HG03342 (cell line): ENCODE measurements at regions not wholly inside any gene's neighbourhood (a gene's known extent, or its start where the extent isn't known, plus 50 kb on each side); places are given as distances from the start of the nearest gene placed in this dataset.
"Not testable (repeated sequence)": the region's sequence is repeated elsewhere in the genome, so short reads cannot be mapped to it uniquely, and the experiment has no call there.

Experiments
- ATAC-seq: cut with Tn5 transposase; IDR thresholded peaks from one replicate; pipeline ENCODE4 v1.9.1; 2021; ENCODE audit warnings: mild to moderate bottlenecking, moderate library complexity; ENCODE audit not compliant: unreplicated experiment

DNA sequence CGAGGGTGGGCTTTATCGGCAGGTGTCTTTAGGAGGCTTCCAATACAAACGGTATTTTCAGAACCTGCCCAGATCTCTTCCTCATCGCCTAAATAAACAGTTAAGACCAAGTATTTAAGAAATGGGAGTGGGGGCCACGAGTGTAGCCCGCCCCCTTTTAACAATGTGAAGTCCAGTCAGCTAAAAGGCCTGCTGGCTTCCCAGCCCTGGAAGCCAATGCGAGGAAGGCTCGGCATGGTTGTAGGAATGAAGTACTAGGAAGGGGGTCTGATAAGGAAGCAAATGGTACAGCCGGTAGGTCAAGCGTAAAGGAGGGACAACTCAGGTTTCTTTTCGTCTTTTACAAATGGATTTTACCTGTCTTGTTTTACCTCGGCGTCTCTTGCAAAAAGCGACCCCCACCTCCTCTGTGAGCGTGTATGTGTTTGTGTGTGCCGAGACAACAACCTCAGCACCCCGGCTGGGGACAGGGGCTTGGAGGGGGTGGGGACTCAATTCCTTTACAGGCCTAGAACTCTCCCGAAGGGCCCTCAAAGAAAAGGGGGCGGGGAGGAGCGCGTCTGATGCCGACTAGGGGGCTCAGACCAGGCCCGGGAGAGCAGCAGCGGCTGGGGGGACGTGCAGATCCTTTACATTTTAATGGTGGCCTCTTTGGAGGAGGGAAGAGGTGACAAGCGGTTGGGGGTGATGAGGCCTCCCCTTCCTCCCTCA lies 147.6 kb downstream of the GPR85 start:
- ATAC-seq, result no peak

DNA sequence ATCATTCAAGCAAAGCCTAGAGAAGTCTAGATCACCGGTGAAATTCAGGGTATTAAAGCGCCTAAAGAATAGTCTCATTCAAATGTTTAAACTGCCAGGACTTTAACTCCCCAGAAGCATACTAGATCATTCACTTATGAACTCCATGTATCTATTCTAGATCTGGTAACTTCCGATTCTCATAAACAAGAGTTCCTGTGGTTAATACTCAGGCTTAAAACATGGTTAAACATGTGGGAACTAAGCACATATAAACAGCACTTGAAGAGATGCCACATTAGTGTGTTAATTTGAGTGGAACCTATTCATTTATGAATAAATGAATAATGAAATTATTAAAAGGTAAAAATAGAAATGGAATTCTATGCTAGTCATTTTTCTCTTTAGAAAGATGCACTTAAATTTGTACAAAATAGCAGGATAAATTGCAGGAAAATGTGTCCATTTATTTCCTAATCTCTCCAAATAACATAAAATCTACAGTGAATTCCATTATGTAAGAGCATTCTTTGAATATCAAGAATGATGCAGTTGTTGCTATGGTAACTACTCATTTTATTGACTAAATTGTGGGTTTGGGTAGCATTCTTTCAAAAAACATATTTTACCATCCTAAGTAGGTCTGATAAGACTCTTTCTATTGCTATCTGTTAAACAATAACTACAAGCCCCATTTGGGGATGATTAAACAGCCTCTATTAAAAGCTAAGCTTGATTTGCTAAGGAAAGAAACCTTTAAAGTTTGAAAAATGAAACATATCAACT lies 147.6 kb upstream of the TMEM168 start:
- no peak for ATAC-seq

DNA sequence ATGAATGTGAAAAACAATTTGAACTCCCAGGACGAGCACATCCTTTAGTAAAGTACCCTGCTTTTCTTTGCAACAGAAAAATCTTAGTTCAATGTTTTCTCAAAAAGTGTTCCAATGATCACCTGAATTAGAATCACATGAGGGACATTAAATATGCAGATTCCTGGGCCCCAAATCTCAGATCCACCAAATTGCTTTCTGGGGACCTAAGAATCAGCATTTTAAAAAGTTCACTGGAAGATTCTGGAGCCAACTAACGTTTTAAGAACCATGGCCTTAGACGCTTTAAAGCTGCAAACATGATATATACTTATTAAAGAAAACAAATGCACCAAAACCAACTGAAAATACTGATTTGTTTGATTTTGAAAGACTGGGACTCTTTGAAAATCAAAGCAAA lies 143.4 kb upstream of the TMEM168 start:
- ATAC-seq, result no peak

DNA sequence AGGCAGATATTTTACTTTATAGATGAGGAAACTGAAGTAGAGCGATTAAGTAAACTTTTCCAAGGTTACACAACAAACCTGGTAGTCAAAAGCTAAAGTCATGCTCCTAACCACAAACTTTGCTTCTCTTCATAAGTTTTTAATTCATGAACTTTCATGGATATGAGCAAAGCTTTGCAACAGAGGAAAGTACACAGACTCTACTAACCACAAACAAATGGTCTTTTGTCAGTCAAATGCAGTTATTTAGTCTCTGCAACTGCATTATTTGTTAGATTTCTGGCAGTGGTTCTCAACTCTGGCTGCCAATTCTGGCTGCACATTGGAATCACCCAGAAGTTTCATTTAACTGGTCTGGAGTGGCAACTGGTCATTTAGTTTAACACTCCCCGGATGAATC lies 140.6 kb upstream of the TMEM168 start:
- no peak for ATAC-seq

DNA sequence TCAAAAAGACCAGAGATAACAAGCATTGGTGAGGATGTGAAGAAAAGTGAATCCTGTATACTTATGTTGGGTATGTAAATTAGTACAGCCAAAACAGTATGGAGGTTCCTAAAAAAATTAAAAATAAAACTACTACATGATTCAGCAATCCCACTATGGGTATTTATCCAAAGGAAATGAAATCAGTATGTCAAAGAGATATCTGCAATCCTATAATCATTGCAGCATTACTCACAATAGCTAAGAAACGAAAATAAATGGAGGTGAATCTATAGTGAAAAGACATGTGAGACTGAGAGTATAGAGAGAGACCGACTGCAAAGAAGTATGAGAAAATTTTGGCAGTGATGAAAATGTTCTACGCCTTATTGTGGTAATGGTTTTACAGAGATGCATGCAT lies 139.2 kb upstream of the TMEM168 start:
- ATAC-seq, result no peak

DNA sequence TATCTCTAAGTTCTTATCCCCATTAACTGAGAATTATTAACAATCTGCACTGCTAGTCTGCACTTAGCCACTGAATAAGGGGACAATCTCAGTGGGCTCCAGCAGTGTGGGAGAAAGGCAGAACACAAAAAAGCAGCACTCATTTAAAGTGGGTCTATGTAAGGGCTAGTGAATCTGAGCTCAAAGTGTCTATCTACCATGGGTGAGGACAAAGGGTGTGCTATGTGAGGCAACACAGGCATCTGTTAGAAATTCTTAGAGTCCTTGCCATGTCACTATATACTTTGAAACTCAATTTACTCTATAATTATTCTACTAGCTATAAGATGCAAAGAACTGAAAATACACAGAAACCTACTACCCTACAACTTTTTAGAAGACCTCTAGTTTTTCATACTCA lies 135.8 kb upstream of the TMEM168 start:
- no peak for ATAC-seq

DNA sequence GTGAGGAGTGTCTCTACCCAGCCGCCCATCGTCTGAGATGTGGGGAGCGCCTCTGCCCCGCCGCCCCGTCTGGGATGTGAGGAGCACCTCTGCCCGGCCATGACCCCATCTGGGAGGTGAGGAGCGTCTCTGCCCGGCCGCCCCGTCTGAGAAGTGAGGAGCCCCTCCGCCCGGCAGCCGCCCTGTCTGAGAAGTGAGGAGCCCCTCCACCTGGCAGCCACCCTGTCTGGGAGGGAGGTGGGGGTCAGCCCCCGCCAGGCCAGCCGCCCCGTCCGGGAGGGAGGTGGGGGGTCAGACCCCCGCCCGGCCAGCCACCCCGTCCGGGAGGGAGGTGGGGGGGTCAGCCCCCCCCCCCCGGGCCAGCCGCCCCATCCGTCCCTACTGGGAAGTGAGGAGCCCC lies 132.4 kb upstream of the TMEM168 start:
- not testable (repeated sequence) for ATAC-seq

DNA sequence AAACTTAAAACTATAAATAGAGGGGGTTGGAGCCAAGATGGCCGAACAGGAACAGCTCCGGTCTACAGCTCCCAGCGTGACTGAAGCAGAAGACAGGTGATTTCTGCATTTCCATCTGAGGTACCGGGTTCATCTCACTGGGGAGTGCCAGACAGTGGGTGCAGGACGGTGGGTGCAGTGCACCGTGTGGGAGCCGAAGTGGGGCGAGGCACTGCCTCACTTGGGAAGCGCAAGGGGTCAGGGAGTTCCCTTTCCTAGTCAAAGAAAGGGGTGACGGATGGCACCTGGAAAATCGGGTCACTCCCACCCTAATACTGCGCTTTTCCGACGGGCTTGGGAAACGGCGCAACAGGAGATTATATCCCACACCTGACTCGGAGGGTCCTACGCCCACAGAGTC lies 126.2 kb upstream of the TMEM168 start:
- not testable (repeated sequence) for ATAC-seq

DNA sequence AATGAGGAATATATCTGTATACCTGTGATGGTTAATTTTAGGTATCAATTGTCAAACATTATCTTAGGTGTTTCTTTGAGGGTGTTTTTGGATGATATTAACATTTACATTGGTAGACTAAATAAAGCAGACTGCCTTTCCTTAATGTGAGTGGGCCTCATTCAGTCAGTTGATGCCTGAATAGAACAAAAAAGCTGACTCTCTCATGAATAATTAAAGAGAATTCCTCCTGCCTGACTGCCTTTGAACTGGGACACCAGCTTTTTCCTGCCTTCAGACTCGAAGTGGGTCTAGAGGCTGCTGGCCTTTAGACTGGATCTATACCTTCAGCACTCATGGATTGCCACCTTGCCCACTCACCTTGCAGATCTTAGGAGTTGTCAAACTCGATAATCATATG lies 117.9 kb upstream of the TMEM168 start:
- no peak for ATAC-seq

DNA sequence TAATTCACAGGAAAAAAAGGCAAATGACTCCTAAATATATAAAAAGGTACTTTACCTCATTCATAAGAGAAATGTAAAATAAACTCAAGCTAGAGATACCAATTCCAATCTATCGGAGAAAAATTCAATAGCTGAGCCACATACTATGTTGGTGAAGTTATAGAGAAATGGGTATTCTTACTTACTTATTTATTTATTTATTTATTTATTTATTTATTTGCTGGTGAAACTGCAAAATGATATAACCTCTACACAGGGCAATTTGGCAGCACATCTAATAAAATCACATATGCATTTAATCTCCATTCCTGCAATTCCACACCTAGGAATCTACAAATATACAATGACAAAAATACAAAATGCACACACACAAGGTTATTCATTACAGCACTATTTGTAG lies 117.5 kb upstream of the TMEM168 start:
- no peak for ATAC-seq

DNA sequence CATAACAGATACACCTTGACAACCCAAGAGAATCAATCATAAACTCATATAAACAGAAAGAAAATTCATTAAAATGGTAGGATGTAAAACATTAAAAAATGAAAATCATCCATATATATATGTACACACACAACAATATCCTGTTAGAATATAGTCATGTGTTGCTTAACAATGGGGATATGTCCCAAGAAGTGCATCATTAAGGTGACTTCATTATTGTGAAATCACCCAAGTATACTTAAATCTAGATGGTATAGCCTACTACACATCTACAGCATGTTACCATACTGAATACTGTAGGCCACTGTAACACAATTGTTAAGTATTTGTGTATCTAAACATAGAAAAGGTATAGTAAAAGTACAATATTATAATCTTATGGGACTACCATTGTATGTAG lies 115.8 kb upstream of the TMEM168 start:
- no peak for ATAC-seq

DNA sequence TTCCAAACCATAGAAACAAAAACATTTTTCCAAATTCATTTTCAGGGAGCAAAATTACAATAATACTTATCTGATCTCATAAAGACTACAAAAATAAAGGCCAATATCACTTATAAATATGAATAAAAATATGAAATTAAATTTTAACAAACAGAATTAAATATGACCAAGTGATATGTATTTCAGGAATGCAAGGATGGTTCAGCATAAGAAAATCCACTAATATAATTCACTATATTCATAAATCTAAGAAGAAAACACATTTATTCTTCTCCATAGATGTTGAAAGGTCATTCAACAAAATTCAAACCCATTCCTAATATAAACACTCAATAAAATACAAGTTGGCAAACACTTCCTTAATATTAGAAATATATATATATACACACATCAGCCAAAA lies 115.2 kb upstream of the TMEM168 start:
- no peak for ATAC-seq

DNA sequence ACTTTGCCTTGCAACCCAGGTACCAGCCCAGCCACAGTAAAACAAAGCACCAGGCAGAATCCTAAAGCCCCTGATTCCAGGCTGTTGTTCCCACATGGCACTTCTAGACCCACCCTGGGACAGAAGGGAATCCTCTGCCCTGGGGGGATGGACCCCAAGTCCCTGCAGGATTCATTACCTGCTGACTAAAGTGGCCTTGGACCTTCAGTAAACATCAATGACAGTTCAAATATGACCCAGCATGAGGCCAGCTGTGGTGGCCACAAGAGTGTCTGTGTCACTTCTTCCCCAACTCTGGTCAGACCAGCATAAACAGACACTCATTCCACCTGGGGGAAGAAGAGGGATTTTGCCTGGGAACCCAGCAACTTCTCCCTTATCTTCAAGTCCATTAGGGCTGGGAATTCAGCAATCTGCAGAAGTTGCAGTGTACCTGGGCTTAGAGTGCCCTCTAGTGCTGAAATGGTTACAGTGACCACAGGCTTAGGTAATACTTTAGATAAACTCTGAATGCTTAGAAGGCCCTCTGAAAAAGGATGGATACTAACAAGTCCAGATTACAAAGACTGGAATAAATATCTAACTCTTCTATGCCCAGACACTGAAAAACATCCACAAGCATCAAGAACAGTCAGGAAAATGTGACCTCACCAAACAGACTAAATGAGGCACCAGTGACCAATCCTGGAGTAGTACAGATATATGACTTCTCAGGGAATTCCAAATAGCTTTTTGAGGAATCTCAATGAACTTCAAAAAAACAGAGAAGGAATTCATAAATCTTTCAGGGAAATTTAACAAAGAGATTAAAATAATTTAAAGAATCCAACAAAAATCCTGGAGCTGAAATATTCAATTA lies 108.5 kb upstream of the TMEM168 start:
- peak; percentile 97 for ATAC-seq

DNA sequence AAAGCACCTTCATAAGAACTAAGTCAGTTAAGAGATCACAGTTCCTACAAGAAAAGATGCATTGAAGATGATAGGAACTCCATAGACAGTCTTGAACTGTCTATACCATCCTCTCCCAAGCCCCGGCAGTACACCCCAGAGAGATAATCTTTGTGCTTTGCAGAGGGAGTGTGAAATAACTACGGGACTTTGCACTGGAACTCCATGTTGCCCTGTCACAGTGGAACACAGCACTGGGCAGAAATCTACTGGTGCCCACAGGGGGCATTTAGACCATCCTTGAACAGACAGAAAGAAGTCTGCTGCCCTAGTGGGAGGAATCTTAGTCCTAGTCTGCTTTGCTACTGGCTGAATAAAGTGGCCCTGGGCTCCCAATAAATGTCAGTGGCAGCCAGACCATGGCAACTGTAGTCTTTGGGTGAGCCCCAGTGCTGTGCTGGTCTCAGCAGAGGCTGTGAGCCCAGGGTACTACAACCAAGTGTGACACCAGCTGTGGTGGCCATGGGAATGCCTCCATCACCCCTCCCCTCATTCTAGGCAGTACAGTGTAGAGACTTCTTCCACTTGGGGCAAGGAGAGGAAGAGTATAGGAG lies 107.7 kb upstream of the TMEM168 start:
- no peak for ATAC-seq

DNA sequence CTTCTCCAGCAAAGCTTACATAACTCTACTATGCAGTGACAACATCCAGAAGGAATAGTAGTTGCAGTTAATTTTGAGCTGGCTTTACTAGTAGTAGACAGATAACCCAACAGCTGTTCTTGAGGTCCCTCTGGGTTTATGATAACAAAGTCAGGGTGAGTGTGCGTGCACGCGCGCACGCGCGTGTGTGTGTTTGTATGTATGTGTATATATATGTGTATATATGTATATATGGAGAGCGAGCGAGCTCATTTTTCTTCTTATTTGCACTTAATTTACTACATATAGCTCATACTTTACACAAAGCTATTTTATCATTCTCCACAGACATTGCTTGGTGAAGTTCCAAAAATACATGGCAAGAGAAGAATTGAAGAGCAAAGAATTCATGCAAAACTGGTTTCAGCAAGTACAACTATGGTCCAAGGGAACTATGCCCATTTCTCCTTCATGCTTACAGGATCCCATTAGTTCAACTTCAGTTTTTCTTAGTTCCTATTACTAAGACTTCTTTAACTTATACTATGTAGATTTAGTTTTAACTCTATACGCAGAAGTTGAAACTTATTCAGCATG lies 105.9 kb upstream of the TMEM168 start:
- no peak for ATAC-seq

DNA sequence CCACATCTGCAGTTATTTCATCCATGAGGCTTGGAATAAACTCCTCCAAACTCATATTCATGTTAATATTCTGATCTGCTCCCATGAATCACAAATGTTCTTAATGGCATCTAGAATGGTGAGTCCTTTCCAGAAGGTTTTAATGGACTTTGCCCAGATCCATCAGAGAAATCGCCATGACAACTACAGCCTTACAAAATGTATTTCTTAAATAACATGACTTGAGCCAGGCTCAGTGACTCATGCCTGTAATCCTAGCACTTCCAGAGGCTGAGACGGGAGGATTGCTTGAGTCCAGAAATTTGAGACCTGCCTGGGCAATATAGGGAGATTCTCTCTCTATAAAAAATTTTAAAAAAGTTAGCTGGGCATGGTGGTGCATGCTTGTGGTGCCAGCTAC lies 102.1 kb upstream of the TMEM168 start:
- no peak for ATAC-seq

DNA sequence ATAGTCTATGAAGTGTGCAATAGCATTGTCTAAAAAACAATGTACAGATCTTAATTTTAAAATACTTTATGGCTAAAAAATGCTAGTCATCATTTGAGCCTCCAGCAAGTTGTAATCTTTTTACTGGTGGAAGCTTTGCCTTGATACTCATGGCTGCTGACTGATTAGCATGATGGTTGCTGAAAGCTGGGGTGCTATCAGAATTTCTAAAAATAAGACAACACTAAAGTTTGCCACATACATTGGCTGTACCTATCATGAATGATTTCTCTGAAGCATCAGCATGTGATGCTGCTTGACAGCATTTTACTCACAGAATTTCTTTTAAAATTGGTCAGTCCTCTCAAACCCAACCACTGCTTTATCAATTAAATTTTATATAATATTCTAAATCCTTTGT lies 101.5 kb upstream of the TMEM168 start:
- ATAC-seq, result no peak

DNA sequence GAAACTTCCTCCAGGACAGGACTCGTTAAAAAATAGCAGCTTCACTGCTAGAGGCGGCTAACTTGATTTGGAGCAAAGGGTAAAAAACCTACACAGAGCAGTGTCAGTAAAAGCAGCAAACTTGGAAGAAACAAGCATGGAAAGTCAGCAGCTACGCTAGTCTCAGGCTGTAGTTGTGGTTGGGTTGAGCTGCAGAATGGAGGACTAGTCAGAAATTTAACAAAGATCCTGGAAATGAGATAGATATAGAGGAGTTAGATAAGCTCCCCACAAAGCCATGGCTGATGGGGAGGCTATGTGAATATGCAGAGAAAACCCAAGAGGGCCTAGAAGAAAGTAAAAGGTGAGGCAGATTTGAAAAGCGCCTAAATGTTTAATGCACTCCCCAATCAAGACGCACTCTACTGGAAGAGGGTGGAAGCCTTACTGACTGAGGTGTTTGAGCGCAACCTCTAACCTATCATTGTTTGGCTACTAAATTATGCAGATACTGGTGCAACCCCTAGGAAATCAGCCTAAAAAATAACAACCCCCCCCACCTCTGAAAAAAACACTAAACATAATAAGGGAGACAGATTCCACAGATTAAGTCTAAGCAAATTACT lies 99.7 kb upstream of the TMEM168 start:
- no peak for ATAC-seq

DNA sequence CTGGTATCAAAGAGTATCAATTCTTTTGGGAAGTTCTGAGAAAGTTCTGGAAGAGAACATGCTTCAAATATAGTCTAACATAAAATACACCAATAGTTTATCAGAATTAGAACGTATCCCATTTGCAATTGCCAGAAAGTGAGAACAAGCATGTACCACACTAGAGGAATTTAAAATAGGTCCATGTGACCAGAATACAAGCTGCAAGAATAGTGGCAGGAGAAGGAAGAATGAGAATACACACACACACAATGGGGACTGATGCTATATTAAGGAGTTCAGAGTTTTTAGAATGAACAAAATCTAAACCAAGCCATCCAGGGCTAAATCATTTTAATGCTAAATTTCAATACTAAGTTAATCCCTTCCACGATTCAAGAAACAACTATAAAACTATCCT lies 99.1 kb upstream of the TMEM168 start:
- no peak for ATAC-seq

DNA sequence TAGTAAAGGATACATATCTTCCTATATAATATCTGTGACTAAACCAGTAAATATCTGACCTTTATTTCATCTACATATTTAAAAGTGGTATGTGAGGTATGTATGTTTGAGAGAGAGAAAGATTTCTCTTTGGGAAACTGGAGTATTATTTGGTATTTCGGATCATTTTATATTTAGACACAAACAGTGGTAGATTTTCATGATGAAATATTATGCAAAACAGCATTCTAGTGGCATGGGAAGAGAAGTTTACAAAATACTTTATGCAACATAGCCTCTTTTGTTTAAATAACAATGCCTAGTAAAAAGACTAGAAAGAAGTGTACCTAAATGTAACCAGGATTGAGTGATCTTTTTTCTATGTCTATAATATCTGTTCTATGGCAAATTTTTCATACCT lies 98.6 kb upstream of the TMEM168 start:
- ATAC-seq, result no peak

DNA sequence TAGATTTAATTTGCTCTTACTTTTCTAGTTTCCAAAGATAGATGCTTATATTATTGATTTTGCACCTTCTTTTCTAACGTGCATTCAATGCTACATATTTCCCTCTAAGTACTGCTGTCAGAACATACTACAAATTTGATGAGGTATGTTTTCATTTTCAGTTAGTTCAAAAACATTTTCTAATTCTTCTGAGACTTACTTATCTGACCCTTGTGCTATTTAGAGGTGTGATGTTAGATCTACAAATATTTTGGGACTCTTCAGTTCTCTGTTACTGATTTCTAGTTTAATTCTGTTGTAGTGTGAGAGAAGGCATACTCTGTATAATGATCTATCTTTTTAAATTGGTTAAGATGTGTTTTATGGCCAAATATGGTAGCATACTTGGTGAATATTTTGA lies 97.8 kb upstream of the TMEM168 start:
- ATAC-seq, result no peak
